ENCODE measurements at regions not wholly inside any gene's neighbourhood (a gene's known extent, or its start where the extent isn't known, plus 50 kb on each side); places are given as distances from the start of the nearest gene placed in this dataset.

DNA sequence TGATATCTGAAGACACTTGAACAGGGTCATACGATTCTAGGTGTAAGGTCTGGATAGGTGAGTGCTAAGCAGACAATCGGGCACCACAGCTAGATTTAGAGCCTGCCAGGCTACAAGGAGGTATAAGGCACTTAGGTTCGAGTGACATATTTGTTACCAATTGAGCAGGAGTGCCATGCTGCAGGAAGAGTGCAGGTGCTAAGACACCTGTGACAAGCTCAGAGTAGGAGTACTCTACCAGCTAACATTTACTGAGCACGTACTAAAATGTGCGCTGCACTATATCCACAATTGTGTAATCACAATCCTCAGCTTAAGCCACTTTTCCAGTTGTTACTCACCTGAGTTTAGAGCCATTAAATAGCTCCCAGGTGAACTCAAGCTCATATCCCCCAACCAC is 227.8 kb upstream of the MOCS1 start:
- TF ChIP-seq CTCF (IDR thresholded peaks at IDR 0.05; ENCODE audit: insufficient read depth, low read depth, low read length): no peak
- TF ChIP-seq EZH2 (IDR thresholded peaks at IDR 0.05; ENCODE audit: insufficient read depth, low read length): no peak

Measured in astrocyte (in vitro differentiated cells and primary cell).